ENCODE measurements at regions not wholly inside any gene's neighbourhood (a gene's known extent, or its start where the extent isn't known, plus 50 kb on each side); places are given as distances from the start of the nearest gene placed in this dataset.

DNA sequence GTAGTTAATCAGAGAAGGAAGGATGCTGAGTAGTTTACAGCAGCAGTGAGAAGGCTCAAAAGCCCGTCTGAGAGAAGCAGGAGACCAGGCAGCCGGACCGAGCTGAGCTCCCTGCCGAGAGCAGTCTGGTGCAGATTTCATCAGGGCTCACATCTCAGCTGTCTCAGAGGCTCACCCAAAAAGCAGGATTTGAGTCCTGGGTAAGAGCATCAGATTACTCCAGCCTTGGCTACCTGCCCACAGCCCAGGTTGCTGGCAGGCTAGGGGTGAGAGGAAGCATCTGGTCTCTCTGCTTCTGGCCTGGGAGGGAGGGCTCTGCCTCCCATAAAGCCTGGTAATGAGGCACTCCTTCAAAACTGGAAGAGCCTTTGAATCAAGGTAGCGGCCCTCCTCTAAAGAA is 140.5 kb downstream of the ST6GAL2 start:
- no peak overlapping the region for H2BK15ac ChIP-seq (ENCODE audit: low read depth, low read length)
- CTCF ChIA-PET, result no interaction called here
- H3K18ac ChIP-seq (ENCODE audit: low read depth, low read length), result no peak overlapping the region
- H3K9ac ChIP-seq (ENCODE audit: low read depth, low read length), result no peak overlapping the region
- H3K4me1 ChIP-seq (ENCODE audit: control insufficient read depth, insufficient read depth, low read length), result no peaks in the 10 kb centered on the region
- no peak overlapping the region for H2AFZ ChIP-seq (replicated peaks; ENCODE audit: low read length, poor library complexity)
- no peaks in the 10 kb centered on the region for H3K36me3 ChIP-seq (ENCODE audit: control insufficient read depth, insufficient read depth, low read length)
- H2AK9ac ChIP-seq (replicated peaks; ENCODE audit: low read depth, low read length, poor library complexity), result no peak overlapping the region
- DNase-seq (no peak), ATAC-seq (ENCODE audit: low read depth) (no peak)
- no peak overlapping the region for H3K4me2 ChIP-seq (ENCODE audit: low read depth, low read length)
- H4K8ac ChIP-seq (ENCODE audit: low read depth in 2 of 2, low read length in 2 of 2), result no peak overlapping the region
- H3K14ac ChIP-seq (replicated peaks; ENCODE audit: low read depth, low read length), result no peak overlapping the region
- H3K9me3 ChIP-seq (ENCODE audit: control insufficient read depth, insufficient read depth, low read length), result peaks cover 3% of the 10 kb centered on the region; the same call in 1 of the 2 replicates
- H3K27me3 ChIP-seq (ENCODE audit: control insufficient read depth, insufficient read depth, low read length), result no peaks in the 10 kb centered on the region
- intact Hi-C loops (cut with micrococcal nuclease) (no loop called here), in situ Hi-C loops (cut with MboI; ENCODE audit: low sequenced_read_pairs) (no loop called here), dilution Hi-C loops (cut with HindIII; ENCODE audit: low sequenced_read_pairs, unreplicated experiment) (no loop called here)
- no peak overlapping the region for H4K5ac ChIP-seq (ENCODE audit: low read depth, low read length)
- H3K4ac ChIP-seq (ENCODE audit: low read depth, low read length), result no peak overlapping the region
- H2BK20ac ChIP-seq (ENCODE audit: low read depth, low read length), result no peak overlapping the region
- H3K27ac ChIP-seq (ENCODE audit: insufficient read depth, low read length), result no peak overlapping the region
- no peak overlapping the region for H2BK120ac ChIP-seq (ENCODE audit: low read depth, low read length)
- no peak overlapping the region for H2AK5ac ChIP-seq (ENCODE audit: low read depth, low read length)
- H4K20me1 ChIP-seq (ENCODE audit: insufficient read depth, low read length), result no peaks in the 10 kb centered on the region
- WGBS, 2 experiments (ENCODE audit: extremely low coverage in 2 of 2, insufficient read length in 1 of 2), result 20% methylated on average over 1 of the region's 5 CpGs; no CpG with 5 or more reads in 1 of the 2 experiments
- no peaks in the 10 kb centered on the region for H3K79me1 ChIP-seq (ENCODE audit: low read depth in 1 of 2, low read length in 2 of 2)
- H3K23ac ChIP-seq (ENCODE audit: low read depth, low read length), result no peak overlapping the region
- BruUV-seq (replicated peaks), result no TSS peak
- H4K91ac ChIP-seq (ENCODE audit: insufficient read depth, low read depth, low read length), result no peak overlapping the region
- TF ChIP-seq MAZ (IDR thresholded peaks at IDR 0.05; ENCODE audit: borderline replicate concordance, low read depth, low read length), result no peak
- TF ChIP-seq RCOR1 (IDR thresholded peaks at IDR 0.05; ENCODE audit: insufficient replicate concordance, low read length), result no peak
- TF ChIP-seq, protein P1, sequence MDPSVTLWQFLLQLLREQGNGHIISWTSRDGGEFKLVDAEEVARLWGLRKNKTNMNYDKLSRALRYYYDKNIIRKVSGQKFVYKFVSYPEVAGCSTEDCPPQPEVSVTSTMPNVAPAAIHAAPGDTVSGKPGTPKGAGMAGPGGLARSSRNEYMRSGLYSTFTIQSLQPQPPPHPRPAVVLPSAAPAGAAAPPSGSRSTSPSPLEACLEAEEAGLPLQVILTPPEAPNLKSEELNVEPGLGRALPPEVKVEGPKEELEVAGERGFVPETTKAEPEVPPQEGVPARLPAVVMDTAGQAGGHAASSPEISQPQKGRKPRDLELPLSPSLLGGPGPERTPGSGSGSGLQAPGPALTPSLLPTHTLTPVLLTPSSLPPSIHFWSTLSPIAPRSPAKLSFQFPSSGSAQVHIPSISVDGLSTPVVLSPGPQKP (IDR thresholded peaks at IDR 0.05; ENCODE audit: borderline replicate concordance, low read depth, low read length), result no peak
- no peak for TF ChIP-seq CEBPB (IDR thresholded peaks at IDR 0.05; ENCODE audit: low read depth, low read length)
- TF ChIP-seq, protein P2, sequence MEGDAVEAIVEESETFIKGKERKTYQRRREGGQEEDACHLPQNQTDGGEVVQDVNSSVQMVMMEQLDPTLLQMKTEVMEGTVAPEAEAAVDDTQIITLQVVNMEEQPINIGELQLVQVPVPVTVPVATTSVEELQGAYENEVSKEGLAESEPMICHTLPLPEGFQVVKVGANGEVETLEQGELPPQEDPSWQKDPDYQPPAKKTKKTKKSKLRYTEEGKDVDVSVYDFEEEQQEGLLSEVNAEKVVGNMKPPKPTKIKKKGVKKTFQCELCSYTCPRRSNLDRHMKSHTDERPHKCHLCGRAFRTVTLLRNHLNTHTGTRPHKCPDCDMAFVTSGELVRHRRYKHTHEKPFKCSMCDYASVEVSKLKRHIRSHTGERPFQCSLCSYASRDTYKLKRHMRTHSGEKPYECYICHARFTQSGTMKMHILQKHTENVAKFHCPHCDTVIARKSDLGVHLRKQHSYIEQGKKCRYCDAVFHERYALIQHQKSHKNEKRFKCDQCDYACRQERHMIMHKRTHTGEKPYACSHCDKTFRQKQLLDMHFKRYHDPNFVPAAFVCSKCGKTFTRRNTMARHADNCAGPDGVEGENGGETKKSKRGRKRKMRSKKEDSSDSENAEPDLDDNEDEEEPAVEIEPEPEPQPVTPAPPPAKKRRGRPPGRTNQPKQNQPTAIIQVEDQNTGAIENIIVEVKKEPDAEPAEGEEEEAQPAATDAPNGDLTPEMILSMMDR (conservative IDR thresholded peaks at IDR 0.05; ENCODE audit: low read depth, low read length), result no peak
- H3K4me3 ChIP-seq (ENCODE audit: insufficient read depth, low read depth, low read length), result no peak overlapping the region
- no peak overlapping the region for H2BK5ac ChIP-seq (ENCODE audit: low read depth, low read length, poor library complexity, severe bottlenecking)
- no peak overlapping the region for H3K56ac ChIP-seq (ENCODE audit: extremely low read depth, insufficient read depth, low read length)
- H3K9me1 ChIP-seq (ENCODE audit: insufficient read depth, low read length), result no peaks in the 10 kb centered on the region
- POLR2A ChIA-PET (ENCODE audit: unreplicated experiment), result no interaction called here

Measured in IMR-90 (cell line).